ENCODE measurements at regions not wholly inside any gene's neighbourhood (a gene's known extent, or its start where the extent isn't known, plus 50 kb on each side); places are given as distances from the start of the nearest gene placed in this dataset.

- Histone ChIP-seq H3K9ac (ENCODE audit: low read length) (no peak overlapping the region), H3K9me2 (ENCODE audit: low read depth, low read length) (no peaks in the 10 kb centered on the region), H3K4me2 (ENCODE audit: low read length) (no peak overlapping the region), H3K9me3 (ENCODE audit: low read length) (no peaks in the 10 kb centered on the region), H3K4me3 (ENCODE audit: low read depth, low read length, poor library complexity, severe bottlenecking) (no peak overlapping the region), H3K4me1 (ENCODE audit: insufficient read depth, low read length, severe bottlenecking) (no peaks in the 10 kb centered on the region), H4K20me1 (ENCODE audit: insufficient read depth, low read length) (no peaks in the 10 kb centered on the region), H3K27ac (ENCODE audit: low read depth, low read length, poor library complexity, severe bottlenecking) (no peak overlapping the region), H3K79me2 (ENCODE audit: insufficient read depth, low read length) (no peaks in the 10 kb centered on the region), H2AFZ (ENCODE audit: low read length) (no peak overlapping the region), H3K27me3 (ENCODE audit: insufficient read depth, low read length) (no peaks in the 10 kb centered on the region), H3K36me3 (ENCODE audit: insufficient read depth, low read length) (no peaks in the 10 kb centered on the region), H3F3A (ENCODE audit: insufficient read depth, low read length) (no peaks in the 10 kb centered on the region)
- TF ChIP-seq CTCF (IDR thresholded peaks at IDR 0.05; ENCODE audit: low read length) (no peak), EZH2 (IDR thresholded peaks at IDR 0.05; ENCODE audit: borderline replicate concordance, low read length) (no peak)
These were observed 757.7 kb upstream of the TMEM132C start for GRCh38 chr12:127509066-127509778.

- Histone ChIP-seq H3K4me2 (ENCODE audit: low read length) (no peak overlapping the region), H3K79me2 (ENCODE audit: insufficient read depth, low read length) (no peaks in the 10 kb centered on the region), H3K27ac (ENCODE audit: low read depth, low read length, poor library complexity, severe bottlenecking) (no peak overlapping the region), H3K36me3 (ENCODE audit: insufficient read depth, low read length) (no peaks in the 10 kb centered on the region), H3K9me2 (ENCODE audit: low read depth, low read length) (no peaks in the 10 kb centered on the region), H2AFZ (ENCODE audit: low read length) (no peak overlapping the region), H3K27me3 (ENCODE audit: insufficient read depth, low read length) (no peaks in the 10 kb centered on the region), H3K9ac (ENCODE audit: low read length) (no peak overlapping the region), H3K4me3 (ENCODE audit: low read depth, low read length, poor library complexity, severe bottlenecking) (no peak overlapping the region), H4K20me1 (ENCODE audit: insufficient read depth, low read length) (no peaks in the 10 kb centered on the region), H3F3A (ENCODE audit: insufficient read depth, low read length) (no peaks in the 10 kb centered on the region), H3K4me1 (ENCODE audit: insufficient read depth, low read length, severe bottlenecking) (no peaks in the 10 kb centered on the region), H3K9me3 (ENCODE audit: low read length) (no peaks in the 10 kb centered on the region)
- TF ChIP-seq EZH2 (IDR thresholded peaks at IDR 0.05; ENCODE audit: borderline replicate concordance, low read length): no peak
- no peak for TF ChIP-seq CTCF (IDR thresholded peaks at IDR 0.05; ENCODE audit: low read length)
These were observed 751.0 kb upstream of the TMEM132C start for GRCh38 chr12:127515941-127516340.

GRCh38 chr12:127516467-127516866 lies 750.5 kb upstream of the TMEM132C start:
- Histone ChIP-seq H3K79me2 (ENCODE audit: insufficient read depth, low read length) (no peaks in the 10 kb centered on the region), H3K9me2 (ENCODE audit: low read depth, low read length) (no peaks in the 10 kb centered on the region), H2AFZ (ENCODE audit: low read length) (no peak overlapping the region), H3K4me1 (ENCODE audit: insufficient read depth, low read length, severe bottlenecking) (no peaks in the 10 kb centered on the region), H3K9me3 (ENCODE audit: low read length) (no peaks in the 10 kb centered on the region), H3K36me3 (ENCODE audit: insufficient read depth, low read length) (no peaks in the 10 kb centered on the region), H3K27me3 (ENCODE audit: insufficient read depth, low read length) (no peaks in the 10 kb centered on the region), H3K4me2 (ENCODE audit: low read length) (no peak overlapping the region), H3K4me3 (ENCODE audit: low read depth, low read length, poor library complexity, severe bottlenecking) (no peak overlapping the region), H3K27ac (ENCODE audit: low read depth, low read length, poor library complexity, severe bottlenecking) (no peak overlapping the region), H3F3A (ENCODE audit: insufficient read depth, low read length) (no peaks in the 10 kb centered on the region), H3K9ac (ENCODE audit: low read length) (no peak overlapping the region), H4K20me1 (ENCODE audit: insufficient read depth, low read length) (no peaks in the 10 kb centered on the region)
- TF ChIP-seq EZH2 (IDR thresholded peaks at IDR 0.05; ENCODE audit: borderline replicate concordance, low read length) (no peak), CTCF (IDR thresholded peaks at IDR 0.05; ENCODE audit: low read length) (no peak)
